AG04449 (cell line): ENCODE measurements at regions not wholly inside any gene's neighbourhood (a gene's known extent, or its start where the extent isn't known, plus 50 kb on each side); places are given as distances from the start of the nearest gene placed in this dataset.

Experiments
- CTCF ChIA-PET: fragments of 350-600 bp; formaldehyde crosslinking; extraction: SDS; loops from one replicate; lab custom pipeline; 2021; ENCODE audit warnings: antibody characterized with exemption; lab: Yijun Ruan, JAX
- POLR2A ChIA-PET: fragments of 400-600, 350-600 bp; formaldehyde crosslinking; extraction: SDS; loops from one replicate; lab custom pipeline; 2020; ENCODE audit warnings: antibody characterized with exemption, inconsistent platforms; lab: Yijun Ruan, JAX
- DNase-seq: peaks from one replicate; pipeline ENCODE4 v3.0.0-alpha.2; 2010; ENCODE audit warnings: low read depth, low spot score
- H3K4me3 ChIP-seq: 2 replicates; pipeline ENCODE4 v1.5.1; 2011; ENCODE audit warnings: low read depth, mild to moderate bottlenecking, control low read depth, low read length
- TF ChIP-seq, protein P1 (sequence below): IDR thresholded peaks from one replicate; pipeline ENCODE4 v1.5.1; 2011; ENCODE audit warnings: mild to moderate bottlenecking, moderate library complexity, low read length, control low read depth, inconsistent platforms; ENCODE audit not compliant: insufficient read depth; ENCODE audit errors: missing control alignments

DNA sequence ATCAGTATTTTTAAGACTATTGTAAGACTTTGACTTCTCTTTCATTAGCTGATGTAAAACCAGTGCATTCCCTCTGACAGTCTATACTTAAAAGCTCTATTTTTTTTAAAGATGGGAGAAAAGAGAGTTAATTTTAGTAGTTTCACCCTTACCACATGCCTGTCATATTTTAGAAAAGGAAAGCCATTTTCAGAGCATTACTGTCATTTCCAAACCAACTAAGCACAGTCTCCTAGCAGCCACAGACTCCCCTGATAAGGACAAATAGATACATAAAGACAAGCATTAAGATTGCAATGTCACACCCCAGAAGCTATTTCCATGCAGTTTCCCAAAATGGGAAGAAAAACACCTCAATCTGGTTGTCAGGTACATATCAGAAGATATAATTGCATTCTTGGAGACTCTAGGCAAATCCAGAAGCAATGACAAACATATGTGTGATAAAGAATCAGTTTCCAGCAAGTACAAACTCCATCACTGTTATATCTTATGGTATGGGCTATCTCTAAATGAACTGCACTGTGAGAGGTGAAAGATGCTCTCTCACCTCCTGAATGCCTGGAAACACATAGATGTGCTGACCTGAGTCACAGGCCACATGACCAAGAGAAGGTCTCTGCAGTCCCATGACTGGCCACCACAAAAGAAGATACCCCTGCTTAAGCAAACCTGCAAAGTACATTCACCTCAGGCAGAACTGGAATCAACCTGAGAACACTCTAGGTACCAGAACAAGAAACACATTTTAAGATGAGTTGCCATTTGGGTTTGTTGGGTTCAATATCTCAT lies 303.3 kb downstream of the POU4F1 start:
- CTCF ChIA-PET = no interaction called here

DNA sequence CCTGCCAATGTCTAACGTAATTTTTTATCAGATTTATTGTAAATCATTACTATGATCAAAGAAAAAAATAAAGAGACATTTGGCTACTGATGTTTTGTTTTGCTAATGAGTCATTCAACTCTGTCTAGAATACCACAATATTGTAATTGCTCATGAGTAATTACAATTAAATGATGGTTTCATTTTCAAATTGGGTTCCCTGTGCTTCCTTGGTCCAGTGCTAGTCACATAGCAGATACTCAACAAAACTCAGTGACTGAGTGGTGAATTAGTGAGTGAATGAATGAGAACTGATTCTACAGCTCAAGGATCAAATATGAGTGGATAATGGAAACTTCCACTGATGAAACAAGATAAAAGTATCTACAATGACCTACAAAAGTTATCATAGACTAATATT lies 304.7 kb downstream of the POU4F1 start:
- TF ChIP-seq, protein P1, sequence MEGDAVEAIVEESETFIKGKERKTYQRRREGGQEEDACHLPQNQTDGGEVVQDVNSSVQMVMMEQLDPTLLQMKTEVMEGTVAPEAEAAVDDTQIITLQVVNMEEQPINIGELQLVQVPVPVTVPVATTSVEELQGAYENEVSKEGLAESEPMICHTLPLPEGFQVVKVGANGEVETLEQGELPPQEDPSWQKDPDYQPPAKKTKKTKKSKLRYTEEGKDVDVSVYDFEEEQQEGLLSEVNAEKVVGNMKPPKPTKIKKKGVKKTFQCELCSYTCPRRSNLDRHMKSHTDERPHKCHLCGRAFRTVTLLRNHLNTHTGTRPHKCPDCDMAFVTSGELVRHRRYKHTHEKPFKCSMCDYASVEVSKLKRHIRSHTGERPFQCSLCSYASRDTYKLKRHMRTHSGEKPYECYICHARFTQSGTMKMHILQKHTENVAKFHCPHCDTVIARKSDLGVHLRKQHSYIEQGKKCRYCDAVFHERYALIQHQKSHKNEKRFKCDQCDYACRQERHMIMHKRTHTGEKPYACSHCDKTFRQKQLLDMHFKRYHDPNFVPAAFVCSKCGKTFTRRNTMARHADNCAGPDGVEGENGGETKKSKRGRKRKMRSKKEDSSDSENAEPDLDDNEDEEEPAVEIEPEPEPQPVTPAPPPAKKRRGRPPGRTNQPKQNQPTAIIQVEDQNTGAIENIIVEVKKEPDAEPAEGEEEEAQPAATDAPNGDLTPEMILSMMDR = no peak
- CTCF ChIA-PET = no interaction called here
- no peak overlapping the region for H3K4me3 ChIP-seq
- POLR2A ChIA-PET = no interaction called here
- no peak for DNase-seq

More for the DNA sequence above, 303.3 kb downstream of the POU4F1 start:
- TF ChIP-seq, protein P1 = no peak
- no peak overlapping the region for H3K4me3 ChIP-seq
- POLR2A ChIA-PET = no interaction called here
- no peak for DNase-seq

DNA sequence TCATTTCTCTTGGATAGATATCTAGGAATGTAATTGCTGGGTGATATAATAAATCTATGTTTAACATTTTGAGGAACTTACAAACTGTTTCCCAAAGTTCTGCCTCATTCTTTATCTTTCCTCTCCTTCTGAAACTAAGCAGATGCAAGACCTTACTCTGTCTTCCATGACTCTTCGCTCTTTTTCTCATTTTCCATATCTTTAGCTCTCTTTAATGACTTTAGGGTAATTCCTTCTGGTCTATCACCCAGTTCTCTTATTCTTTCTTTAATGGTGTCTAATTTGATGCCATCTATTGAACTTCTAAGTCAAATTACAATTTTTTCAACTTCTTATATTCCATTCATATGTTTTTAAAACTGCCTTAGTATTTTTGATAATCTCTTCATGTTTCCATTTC lies 316.6 kb downstream of the POU4F1 start:
- POLR2A ChIA-PET = no interaction called here
- CTCF ChIA-PET = no interaction called here
- no peak overlapping the region for H3K4me3 ChIP-seq
- DNase-seq = no peak
- TF ChIP-seq, protein P1 = no peak

DNA sequence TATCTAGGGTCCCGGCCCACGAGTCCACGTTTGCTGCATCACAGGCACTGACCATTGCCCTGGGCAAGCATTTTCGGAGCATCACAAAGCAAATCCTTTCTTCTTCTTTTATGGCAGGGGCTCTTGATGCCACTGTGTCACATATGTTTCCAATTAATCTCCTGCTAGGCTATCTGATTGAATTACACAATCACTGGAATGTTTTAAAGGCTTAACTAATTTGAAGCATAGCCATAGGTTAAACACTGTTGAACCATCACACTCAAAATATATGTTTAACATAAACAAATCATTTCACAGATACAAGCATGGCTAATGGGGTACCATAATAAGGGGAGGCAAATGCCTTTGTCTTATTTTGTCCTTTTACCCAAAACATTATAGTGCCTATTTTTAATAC lies 338.3 kb downstream of the POU4F1 start:
- CTCF ChIA-PET = no interaction called here
- POLR2A ChIA-PET = no interaction called here
- DNase-seq = no peak
- H3K4me3 ChIP-seq = no peak overlapping the region
- TF ChIP-seq, protein P1 = no peak

- TF ChIP-seq, protein P1 = no peak
- ChIA-PET POLR2A (no interaction called here), CTCF (interaction anchor here (2.2 kb wide), 1 partner anchor 18 kb away, joined by 6 read pairs; no protein-coding TSS in a partner anchor)
- H3K4me3 ChIP-seq = no peak overlapping the region
- DNase-seq = no peak
Observed at GRCh38 chr13:78258304-78258703, 339.7 kb upstream of the EDNRB start.

- TF ChIP-seq, protein P1 = no peak
- CTCF ChIA-PET = no interaction called here
- no peak for DNase-seq
- no peak overlapping the region for H3K4me3 ChIP-seq
- POLR2A ChIA-PET = no interaction called here
Observed at GRCh38 chr13:78256484-78256883, 337.9 kb upstream of the EDNRB start.
